Kidney capillary endothelial cell (primary cell): ENCODE measurements at regions not wholly inside any gene's neighbourhood (a gene's known extent, or its start where the extent isn't known, plus 50 kb on each side); places are given as distances from the start of the nearest gene placed in this dataset.

ENCODE experiments used
- DNase-seq: peaks from one replicate; pipeline ENCODE4 v3.0.0-alpha.2; 2018; ENCODE audit warnings: low spot score

DNA sequence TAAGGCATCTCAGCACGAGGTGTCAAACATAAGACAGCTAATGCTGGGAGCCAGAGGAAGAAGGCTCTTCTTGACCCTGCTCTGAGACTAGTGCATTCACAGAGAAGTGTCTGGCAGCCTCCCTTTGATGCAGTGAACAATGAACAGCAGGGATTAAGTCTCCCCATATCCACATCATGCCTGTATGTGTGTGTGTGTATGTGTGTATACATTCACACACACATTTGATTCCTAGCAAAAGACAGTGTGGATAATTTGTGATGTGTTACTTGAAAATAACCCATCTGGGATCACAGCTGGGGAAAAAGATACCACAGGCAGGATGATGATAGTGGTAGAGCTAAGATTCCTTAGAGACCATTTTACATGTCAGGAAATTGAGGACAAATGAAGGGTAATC, 485.9 kb upstream of the GOT2 start:
- DNase-seq = no peak

DNA sequence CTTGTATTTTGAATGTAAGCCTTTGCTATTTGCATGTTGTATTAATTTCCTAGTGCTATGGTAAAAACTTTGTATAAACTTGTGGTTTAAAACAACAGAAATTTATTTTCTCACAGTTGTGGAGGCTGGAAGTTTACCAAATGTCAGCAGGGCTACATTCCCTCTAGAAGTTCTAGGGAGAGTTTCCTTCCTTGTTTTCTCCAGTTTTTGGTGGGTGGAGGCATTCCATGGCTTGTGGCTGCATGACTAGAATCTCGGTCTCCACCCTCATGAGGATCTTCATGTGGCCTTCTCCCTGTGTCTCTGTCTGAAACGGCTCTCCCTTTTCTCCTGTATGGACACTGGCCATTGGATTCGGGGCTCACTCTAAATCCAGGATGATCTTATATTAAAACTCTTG, 482.2 kb upstream of the GOT2 start:
- DNase-seq = no peak

DNA sequence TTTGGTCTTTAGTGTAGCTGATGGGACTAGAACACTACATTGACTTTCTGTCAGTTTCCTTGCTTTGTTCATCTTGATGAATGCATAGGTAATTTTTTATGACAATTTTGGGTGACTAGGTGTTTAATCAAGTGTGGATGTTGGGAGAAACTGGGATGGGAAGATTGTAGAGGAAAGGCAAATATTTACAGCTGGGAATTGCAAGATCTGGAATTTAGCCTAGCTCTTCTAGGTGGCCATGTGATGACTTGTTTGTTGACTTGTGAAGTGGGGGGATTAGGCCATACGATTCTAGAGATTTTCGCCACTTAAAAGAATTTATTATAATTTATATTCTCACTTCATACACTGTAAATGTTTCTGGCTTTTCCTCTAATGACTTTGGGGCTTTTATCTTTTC, 480.3 kb upstream of the GOT2 start:
- no peak for DNase-seq

DNA sequence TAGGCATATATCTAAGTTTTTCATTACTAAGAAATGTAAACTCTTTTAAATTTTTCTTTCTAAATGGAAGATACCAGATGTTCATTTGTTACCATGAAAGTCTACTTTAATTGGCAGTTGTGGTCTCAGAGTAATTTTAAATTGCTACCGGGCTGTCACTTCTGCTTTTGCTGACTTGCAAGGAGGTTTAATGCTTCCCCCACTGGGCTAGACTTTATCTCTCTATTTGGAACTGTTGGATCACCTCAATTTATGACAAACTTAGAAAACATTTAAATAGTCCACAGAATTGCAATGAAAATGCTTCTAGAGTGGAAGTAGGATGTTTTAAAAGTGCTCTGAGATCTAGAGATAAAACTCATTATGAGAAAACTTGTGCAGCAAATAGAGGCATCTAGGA, 479.8 kb upstream of the GOT2 start:
- no peak for DNase-seq

DNA sequence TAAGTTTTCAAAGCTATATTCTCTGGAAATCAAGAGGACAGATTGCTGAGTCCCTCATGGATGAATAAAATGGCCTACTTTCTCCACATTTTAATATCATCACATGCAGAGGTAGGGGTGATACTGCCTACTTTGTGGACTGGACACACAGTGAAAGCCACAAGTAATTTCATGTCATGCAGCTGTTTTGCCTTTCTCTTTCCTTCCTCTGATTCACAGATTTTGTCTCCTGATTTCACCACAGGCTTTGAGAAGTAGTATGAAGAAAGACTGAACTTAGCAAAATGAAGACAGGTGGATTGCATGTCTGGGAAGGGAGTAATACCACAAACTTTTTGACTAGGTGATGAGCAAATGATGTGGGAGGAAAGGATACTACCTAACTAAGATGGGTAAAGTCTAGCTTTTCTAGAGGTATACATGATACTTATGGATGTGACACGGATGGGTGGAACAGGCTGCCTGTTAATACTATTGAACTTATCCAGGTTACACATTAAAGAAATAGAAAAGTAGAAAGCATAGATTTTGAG, 478.4 kb upstream of the GOT2 start:
- DNase-seq = no peak

DNA sequence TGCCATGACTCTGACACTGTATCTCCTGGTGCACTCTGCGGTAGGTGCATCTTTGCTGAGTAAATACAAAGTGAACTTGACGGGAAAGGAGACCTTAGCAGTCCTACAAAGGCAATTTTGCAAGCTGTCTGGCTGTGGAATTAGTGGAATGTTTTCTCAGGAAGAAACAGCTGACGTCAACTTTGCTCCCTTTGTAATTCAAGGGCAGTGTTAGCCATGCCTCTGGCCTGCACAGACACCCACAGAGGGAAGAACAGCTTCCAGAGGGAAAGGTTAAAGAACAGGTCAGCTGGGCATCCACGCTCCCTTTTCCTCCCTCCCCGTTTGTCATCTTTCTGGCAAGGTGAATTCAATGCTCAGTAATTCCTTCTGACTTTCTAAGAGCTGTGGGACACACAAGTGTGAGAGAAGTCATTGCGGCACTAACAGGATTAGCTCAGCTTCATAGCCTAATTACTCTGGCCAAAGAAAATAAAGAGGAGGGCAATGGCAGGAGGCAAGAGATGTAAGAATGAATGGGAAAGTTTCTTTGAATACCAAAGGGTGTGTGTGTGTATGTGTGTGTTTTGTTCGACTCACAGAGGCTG, 476.9 kb upstream of the GOT2 start:
- no peak for DNase-seq

DNA sequence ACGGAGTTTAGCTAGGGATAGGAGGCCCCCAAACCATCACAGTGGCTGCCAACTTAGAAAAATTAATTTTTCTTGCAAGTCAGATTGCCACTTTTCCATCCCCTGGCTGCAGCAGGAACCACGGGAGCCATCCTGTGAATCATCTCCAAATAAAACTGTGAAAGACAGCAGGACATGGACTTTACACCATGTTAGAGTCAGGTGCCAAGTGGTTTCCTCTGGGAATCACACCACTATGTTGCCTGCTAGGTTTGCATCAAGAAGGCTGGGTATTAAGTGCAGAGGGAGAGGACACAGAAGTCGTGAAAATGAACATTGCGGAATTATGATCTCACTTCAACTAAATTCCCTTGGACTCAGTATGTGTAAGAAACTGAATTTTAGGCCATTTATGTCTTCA, 471.3 kb upstream of the GOT2 start:
- DNase-seq = no peak

DNA sequence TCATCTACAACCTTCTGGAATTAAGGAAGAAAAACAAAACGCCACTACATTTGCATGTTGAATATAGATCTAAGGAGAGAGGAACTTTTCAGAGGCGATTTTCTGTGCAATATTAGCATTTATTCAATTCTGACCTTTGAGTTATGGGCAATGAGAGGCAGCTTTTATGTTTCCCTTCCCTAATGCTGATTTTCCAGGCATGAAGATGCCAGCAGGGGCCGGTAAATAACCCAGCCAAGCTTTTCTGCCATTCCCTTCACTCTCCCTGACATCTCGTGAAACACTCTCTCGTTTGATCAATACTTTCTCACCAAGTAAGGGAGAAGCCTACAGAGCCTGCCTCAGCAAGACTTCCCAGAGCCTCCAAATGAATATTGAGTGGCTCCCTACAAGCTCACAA, 470.5 kb upstream of the GOT2 start:
- DNase-seq = no peak

DNA sequence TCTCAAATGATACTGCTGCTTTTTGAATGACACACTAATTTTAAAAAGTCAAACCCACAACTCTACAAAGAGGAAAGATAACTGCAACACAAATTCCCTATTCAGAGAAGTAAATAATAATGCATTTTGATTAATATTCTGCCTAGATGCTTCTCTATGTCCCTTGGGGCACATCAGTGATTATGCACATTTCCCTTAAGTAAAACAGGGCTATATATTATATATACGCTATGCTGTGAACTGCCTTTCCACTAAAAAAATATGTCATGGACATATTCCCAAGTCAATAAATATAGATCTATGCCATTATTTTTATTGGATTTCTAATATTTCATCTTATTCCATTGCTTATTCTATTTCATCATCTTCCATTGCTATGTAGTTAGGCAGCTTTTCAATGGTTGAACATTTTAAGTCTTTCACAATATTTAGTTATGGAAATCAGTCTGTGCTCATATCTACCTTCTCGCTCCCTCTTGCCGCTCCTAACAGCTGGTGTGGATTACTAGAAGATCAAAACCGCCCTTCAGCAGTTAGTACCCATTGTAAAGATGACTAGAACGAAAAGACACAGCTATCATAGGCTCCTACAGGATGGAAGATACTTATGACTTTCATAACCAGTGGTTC, 468.2 kb upstream of the GOT2 start:
- no peak for DNase-seq

DNA sequence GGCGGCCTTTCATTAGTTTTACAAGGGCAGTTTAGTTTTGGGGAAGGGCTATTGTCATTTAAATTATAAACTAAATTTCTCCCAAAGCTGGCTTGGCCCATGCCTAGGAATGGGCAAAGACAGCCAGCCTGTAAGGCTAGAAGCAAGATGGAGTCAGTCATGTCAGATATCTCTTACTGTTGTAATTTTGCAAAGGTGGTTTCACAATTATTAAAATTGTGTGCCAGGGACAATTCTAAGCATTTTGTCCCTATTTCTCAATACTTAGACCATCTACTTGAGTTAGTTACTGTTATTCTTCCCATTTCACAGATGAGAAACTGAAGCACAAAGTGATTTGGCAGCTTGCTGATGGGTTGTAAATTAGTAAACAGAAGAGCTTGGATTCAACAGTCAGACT, 467.7 kb upstream of the GOT2 start:
- no peak for DNase-seq

DNA sequence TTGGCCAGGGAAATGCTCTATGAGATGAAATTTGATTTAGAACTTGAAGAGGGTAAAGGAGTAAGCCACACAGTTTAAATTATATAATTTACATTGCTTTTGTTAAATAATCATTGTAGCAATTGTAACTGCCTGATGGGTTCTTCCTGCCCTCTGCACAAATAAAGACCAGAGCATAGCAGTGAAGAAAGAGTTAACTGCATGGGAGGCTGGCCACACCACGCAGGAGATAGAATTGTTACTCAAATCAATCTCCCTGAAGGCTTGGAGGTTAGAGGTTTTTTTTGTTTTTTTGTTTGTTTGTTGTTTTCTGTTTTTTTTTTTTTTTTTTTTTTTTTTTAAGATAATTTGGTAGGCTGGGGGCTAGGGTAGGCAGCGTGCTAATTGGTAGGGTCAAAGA, 467.0 kb upstream of the GOT2 start:
- DNase-seq = no peak

DNA sequence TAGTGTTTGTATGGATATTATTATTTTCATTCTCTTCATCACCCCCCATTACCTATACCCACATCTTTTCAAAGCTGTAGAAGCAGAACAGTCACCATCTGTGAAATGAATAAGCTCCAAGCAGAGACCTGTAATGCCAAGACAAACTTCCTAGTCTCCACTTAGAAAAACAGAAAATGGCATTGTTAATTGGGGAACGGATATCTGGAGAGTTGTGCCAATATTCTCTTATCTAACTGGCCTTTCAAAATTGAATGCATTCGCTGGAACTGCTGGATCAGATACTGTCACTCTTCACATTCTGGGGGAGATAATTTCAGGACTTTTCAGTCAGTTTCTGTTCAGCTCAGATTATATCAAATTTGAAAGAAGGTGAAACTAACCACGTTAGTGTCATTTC, 464.4 kb upstream of the GOT2 start:
- DNase-seq = no peak

DNA sequence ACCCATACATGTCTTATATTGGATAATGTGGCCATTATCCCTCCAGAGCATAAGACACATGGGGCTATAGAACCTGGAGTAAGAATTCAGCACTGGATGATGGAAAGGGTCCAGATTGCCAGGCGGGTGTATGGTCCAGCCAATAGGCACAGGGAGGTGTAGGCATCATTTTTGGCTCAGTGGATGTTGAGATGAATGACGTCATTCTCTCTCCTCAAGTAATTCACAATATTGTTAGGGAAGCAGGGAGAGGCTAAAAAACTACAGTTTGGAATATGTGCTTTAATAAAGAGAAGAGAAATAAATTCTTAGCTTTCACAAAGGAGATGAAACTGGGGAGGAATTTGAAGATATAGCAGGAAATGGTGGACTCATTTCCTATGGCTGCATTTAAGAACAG, 461.1 kb upstream of the GOT2 start:
- no peak for DNase-seq

DNA sequence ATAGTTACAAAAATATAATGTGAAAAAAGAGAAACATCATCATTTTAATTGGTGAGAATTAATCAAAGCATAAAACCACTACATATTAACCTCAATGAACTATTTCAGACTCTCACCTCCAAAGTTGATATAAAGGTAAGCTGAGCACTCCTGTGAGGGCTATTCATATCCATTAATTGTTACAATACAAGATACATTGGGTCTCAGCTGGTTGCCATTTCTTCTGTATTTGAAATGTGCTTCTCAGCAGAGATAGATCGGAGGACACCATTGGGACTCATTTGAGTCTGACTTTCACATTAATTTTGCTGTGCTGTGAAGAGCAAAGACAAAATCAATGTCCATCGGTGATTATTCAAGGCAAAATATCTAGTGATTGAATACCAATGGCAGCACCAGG, 459.5 kb upstream of the GOT2 start:
- DNase-seq = no peak

DNA sequence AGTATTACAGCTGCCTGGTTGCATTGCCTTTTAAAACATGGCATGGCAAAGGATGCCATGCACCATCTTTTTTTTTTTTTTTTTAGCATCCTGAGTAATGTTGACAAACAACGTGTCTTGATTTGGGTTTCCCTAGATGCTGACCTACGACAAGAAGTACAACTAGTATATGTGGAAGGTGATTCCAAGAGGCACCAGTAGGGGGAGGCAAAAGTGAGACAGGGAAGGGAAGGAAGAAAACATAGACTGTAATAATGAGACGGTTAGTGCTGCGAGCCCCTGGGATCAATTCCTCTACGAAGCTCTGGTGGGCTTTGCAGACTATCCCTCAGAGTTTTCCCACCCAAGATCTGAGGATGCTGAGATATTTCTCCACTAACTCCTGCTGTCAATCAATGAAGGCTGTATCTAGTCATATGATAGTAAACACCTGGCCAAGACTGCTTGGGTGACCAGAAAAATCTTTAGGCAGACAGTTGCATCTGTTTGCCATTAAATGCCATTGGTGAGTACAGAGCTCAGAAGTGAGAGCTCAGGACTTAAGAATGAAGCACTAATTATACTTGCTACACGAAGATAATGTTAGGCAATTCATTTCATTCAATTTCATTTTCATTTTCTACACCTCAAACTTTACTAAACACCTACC, 458.6 kb upstream of the GOT2 start:
- DNase-seq = peak; percentile 13

DNA sequence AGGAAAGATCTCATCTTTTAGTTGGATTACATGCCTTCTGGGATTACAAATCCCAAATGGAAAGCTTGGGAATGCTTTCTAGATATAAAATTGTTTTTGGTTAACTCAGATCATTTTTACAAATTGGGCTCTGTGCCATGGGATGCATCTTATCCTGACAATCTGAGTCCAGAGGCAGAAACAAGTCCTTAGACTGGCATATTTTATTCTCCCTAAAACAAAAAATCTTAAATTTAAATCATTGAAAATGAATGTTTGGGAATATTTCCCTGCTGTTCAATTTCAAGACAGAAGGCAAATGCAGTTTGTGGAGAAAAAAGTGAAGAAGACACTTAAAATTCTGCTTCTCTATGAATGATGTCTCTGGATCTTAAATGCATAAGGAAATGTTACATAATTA, 456.6 kb upstream of the GOT2 start:
- DNase-seq = no peak

DNA sequence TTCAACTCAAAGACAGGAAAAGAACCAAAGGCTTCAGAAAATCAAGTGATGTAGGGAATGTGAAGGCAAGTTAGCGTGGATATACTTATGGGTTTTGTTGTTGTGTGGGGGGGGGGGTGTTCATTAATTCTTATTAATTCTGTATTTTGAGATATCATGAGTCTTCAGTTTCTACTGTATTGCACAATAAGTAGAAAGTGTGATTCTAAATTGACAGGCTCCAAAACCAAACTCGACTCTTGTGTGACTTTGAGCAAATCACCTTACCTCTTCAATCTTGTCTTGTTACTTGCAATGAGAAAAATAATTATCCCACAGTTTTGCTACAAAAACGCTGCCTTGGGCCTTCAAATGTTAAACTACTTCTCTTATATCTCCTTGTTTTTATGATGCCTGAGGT, 453.9 kb upstream of the GOT2 start:
- DNase-seq = no peak

DNA sequence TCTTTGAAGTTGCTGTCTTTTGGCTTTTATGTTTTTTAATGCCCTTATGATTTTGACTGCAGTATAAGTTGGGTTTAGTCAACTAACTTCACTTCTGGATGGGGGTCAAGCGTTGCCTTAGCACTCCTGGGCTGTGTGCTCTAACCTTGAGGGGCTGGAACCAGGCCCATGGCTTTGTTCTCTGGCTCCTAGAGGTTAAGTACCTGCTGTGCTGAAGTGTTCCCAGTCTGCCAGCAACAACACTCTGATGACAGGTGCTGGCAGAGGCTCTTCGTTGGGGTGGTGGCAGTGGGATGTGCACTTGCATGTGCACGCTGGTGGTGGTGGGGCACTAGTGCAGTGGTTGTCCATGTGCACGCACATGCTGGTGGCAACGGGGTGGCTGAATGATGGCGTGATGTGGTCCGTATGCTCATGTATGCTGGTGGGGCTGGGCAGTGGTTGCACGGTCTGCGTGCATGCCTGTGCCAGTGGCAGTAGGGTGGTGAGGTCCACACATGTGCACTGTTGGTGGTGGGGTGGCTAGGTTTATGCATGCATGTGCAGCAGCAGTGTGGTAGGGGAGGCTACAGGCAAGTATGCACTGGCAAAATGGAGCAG, 447.8 kb upstream of the GOT2 start:
- no peak for DNase-seq

DNA sequence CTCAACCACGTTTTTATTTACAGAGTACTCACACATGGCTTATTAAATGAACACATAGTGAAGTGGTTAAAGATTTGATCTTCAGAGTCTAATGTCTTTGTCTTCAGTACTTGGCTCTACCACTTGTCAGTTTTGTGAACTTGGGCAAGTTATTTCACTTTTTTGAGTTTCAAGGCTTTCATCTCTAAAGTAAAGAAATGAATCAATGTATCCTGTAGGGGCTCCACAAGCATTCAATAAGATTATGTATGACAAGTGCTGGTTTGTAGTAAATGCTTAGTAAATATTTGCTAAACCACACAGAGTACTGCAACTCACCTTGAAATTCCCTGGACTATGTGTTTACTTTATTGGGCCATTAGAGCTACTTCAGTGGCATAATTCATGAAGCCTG, 446.0 kb upstream of the GOT2 start:
- no peak for DNase-seq

DNA sequence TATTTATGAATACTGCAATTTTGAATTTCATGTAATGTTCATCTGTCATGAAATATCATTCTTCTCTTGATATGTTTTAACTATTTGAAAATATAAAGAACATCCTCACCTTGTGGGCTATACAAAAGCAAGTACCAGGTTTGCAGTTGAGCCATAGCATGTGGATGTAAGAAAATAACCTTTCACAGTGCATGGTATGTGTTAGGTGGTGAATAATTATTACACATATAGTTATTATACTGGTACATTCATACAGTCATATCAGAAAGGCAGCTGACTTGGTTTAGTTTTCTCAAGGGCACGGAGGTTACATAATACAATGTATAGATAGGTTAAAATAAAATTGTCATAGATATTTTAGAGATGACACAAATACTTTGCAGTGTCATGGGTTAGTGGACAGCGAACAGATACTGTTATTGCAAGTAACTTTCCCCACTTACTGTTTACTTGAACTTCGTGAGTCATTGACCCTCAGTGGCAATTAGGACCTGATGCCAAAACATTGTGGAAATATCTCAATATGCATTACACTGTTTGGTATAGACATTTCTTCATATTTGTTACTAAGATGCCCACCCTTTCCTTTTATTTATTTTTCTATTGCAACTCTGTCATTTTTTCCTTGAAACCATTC, 445.4 kb upstream of the GOT2 start:
- DNase-seq = no peak

DNA sequence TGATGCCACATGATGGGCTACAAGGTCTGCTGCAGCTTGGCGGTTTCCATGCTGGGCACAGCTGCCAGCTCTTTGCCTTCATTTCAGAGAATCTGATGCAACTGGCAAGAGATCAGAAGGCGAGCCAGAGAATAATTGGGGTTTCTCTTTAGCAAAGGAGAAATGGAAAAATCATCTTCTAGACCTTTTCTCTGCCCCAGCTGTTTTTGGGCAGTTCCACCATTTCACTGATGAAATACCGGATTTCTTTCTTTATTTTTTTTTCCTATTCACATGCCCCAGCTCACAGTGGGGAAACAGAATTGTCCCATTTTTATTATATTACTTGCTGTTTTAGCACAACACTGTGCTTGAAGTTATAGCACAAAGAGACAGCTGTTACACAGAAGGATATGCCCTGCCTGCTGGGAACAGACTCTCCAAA, 439.3 kb upstream of the GOT2 start:
- no peak for DNase-seq

DNA sequence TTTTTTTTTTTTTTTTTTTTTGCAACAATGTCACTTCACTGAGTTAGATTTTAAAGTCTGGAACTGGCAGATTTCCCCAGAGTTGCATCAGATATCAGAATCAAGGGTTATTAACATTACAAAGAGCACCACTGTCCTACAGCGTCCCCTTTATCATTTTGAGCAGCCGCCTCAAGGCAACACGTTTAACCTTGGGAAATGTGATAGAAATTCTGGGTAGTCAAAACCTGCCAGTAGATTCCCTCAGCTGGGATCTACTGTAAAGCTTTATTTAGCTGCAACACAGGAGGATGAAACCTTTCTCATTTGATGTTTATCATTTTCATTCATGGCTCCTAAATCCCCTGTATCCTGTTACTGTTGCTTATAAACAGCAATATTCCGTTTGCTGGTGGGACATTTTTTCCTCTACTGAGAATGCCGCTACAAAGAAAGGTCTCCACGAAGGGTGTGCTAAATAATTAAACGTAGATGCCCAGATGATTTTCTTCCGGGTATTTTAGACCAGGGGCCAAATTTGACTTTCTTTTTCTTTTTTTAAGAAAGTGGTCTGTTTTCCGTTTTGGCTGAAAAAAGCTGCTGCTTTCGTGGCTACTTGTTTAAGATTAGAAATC, 436.1 kb upstream of the GOT2 start:
- DNase-seq = no peak
